Right lobe of liver (tissue), 6 donors: ENCODE measurements at regions not wholly inside any gene's neighbourhood (a gene's known extent, or its start where the extent isn't known, plus 50 kb on each side); places are given as distances from the start of the nearest gene placed in this dataset.

ENCODE experiments used
- ATAC-seq, 4 donors: fragments of 200-7000 bp; cut with Tn5 transposase; one replicate each; pipeline ENCODE4 v1.9.1; 2020; ENCODE audit warnings: mild to moderate bottlenecking in 4 of 4, moderate library complexity in 4 of 4
- DNase-seq, 3 donors: peaks; one replicate each; pipeline ENCODE4 v3.0.0-alpha.2; 2020
- H3K27ac ChIP-seq, 3 donors: fragments of 200-600 bp; one replicate each; pipeline ENCODE4 v1.8.0; 2022
- H3K27me3 ChIP-seq, 2 donors: fragments of 200-600 bp; one replicate each; pipeline ENCODE4 v1.8.0; 2022
- H3K36me3 ChIP-seq, 4 donors: fragments of 200-600 bp; sonication (generic) in 1 of 4; one replicate each; pipeline versions ENCODE4 v1.5.1 to v1.8.0; 2017 to 2022; ENCODE audit warnings: control low read depth in 1 of 4
- H3K4me1 ChIP-seq, 4 donors: fragments of 200-600 bp; sonication (generic) in 1 of 4; one replicate each; pipeline versions ENCODE4 v1.5.1 to v1.8.0; 2017 to 2022; ENCODE audit warnings: control low read depth in 1 of 4
- H3K4me3 ChIP-seq, 3 donors: fragments of 200-600 bp; one replicate each; pipeline ENCODE4 v1.8.0; 2022
- H3K9me3 ChIP-seq, 4 donors: fragments of 200-600 bp; sonication (generic) in 1 of 4; one replicate each; pipeline versions ENCODE4 v1.5.1 to v1.8.0; 2017 to 2022; ENCODE audit warnings: control low read depth in 1 of 4
- CTCF ChIP-seq, 4 donors: fragments of 200-600 bp in 3 of 4; fragments of 450-650 bp in 1 of 4; IDR thresholded peaks; one replicate each; pipeline versions ENCODE4 v1.5.1 to v1.8.0; 2016 to 2022; ENCODE audit warnings: antibody characterized with exemption in 4 of 4, mild to moderate bottlenecking in 2 of 4
- POLR2A ChIP-seq: fragments of 450-650 bp; IDR thresholded peaks from one replicate; pipeline ENCODE4 v1.6.1; 2017; ENCODE audit warnings: antibody characterized with exemption, mild to moderate bottlenecking
- WGBS: methylation state at CpG from one replicate; pipeline ENCODE4 v1.1.6; 2018; ENCODE audit warnings: low coverage, low lambda C conversion rate; ENCODE audit not compliant: insufficient coverage; ENCODE audit errors: missing lambda C conversion rate; 5-methylcytosine and 5-hydroxymethylcytosine counted together
- intact Hi-C, 2 donors: fragments of 100-400 bp; cut with DNase I; formaldehyde crosslinking; loops; one replicate each; pipeline versions ENCODE4 v1.11.2 to v1.14.1; 2022
- donor health status: DM: no; HTN: yes; CAD: no.
- donor health status: DM: no; HTN: no; CAD: no.
- donor health status: DM: no; HTN: no; CAD: no.
- donor health status: DM: no; HTN: yes; CAD: no.
- donor health status: DM: no; HTN: yes; CAD: no.

- Histone ChIP-seq H3K4me3 (no peak overlapping the region), H3K27ac (no peak overlapping the region), H3K36me3 (no peaks in the 10 kb centered on the region), H3K27me3 (no peaks in the 10 kb centered on the region), H3K9me3 (no peaks in the 10 kb centered on the region), H3K4me1 (peaks cover 0 to 5% (median 0%) of the 10 kb centered on the region in 4 donors)
- DNase-seq (no peak), ATAC-seq (no peak)
- intact Hi-C loops: no loop called here
- WGBS: 100% methylated on average over 2 of the region's 2 CpGs
- TF ChIP-seq CTCF (IDR thresholded peaks at IDR 0.05): no peak
- TF ChIP-seq POLR2A: no peak
Measured at GRCh38 chr6:113664909-113665308, 192.2 kb upstream of the MARCKS start.

- H3K36me3 ChIP-seq: no peaks in the 10 kb centered on the region
- no peaks in the 10 kb centered on the region for H3K27me3 ChIP-seq
- DNase-seq (no peak), ATAC-seq (peak in 3 of 4 donors; percentile 33 to 65 (median 36))
- WGBS: 23% methylated on average over 1 of the region's 1 CpG
- H3K4me3 ChIP-seq: no peak overlapping the region
- intact Hi-C loops: no loop called here
- peaks cover 0 to 5% (median 0%) of the 10 kb centered on the region in 4 donors for H3K4me1 ChIP-seq
- H3K27ac ChIP-seq: no peak overlapping the region
- no peaks in the 10 kb centered on the region for H3K9me3 ChIP-seq
- no peak for TF ChIP-seq CTCF (IDR thresholded peaks at IDR 0.05)
Measured at GRCh38 chr6:113668641-113669408, 188.3 kb upstream of the MARCKS start.

- intact Hi-C loops: no loop called here
- no peak for TF ChIP-seq POLR2A
- no peak for TF ChIP-seq CTCF (IDR thresholded peaks at IDR 0.05)
- Histone ChIP-seq H3K9me3 (no peaks in the 10 kb centered on the region), H3K27ac (no peak overlapping the region), H3K36me3 (no peaks in the 10 kb centered on the region), H3K27me3 (no peaks in the 10 kb centered on the region), H3K4me3 (no peak overlapping the region), H3K4me1 (peaks cover 0 to 9% (median 0%) of the 10 kb centered on the region in 4 donors)
- no peak for DNase-seq
- 57% methylated on average over 1 of the region's 2 CpGs for WGBS
- no peak for ATAC-seq
Measured at GRCh38 chr6:113669606-113670005, 187.5 kb upstream of the MARCKS start.

- Histone ChIP-seq H3K4me3 (no peak overlapping the region), H3K27me3 (no peaks in the 10 kb centered on the region), H3K9me3 (no peaks in the 10 kb centered on the region), H3K4me1 (peaks cover 0 to 9% (median 0%) of the 10 kb centered on the region in 4 donors), H3K27ac (no peak overlapping the region), H3K36me3 (no peaks in the 10 kb centered on the region)
- ATAC-seq (peak in 1 of 4 donors; percentile 31), DNase-seq (no peak)
- intact Hi-C loops: no loop called here
- TF ChIP-seq CTCF (IDR thresholded peaks at IDR 0.05): no peak
- TF ChIP-seq POLR2A: no peak
- 40% methylated on average over 1 of the region's 1 CpG for WGBS
Measured at GRCh38 chr6:113671421-113671820, 185.7 kb upstream of the MARCKS start.
